ES-I3 (cell line): ENCODE measurements at regions not wholly inside any gene's neighbourhood (a gene's known extent, or its start where the extent isn't known, plus 50 kb on each side); places are given as distances from the start of the nearest gene placed in this dataset.

Source experiments
- H3K36me3 ChIP-seq: 2 replicates; pipeline ENCODE4 v1.6.1; 2013; ENCODE audit warnings: mild to moderate bottlenecking, low read length, control low read depth, moderate library complexity; ENCODE audit not compliant: insufficient read depth
- H3K4me1 ChIP-seq: 2 replicates; pipeline ENCODE4 v1.6.1; 2013; ENCODE audit warnings: mild to moderate bottlenecking, control low read depth, low read length; ENCODE audit not compliant: insufficient read depth
- H3K9ac ChIP-seq: 2 replicates; pipeline ENCODE4 v1.6.1; 2013; ENCODE audit warnings: low read depth, mild to moderate bottlenecking, low read length, moderate library complexity
- H3K9me3 ChIP-seq: 2 replicates; pipeline ENCODE4 v1.6.1; 2013; ENCODE audit warnings: mild to moderate bottlenecking, low read length, moderate library complexity; ENCODE audit not compliant: control insufficient read depth, insufficient read depth

DNA sequence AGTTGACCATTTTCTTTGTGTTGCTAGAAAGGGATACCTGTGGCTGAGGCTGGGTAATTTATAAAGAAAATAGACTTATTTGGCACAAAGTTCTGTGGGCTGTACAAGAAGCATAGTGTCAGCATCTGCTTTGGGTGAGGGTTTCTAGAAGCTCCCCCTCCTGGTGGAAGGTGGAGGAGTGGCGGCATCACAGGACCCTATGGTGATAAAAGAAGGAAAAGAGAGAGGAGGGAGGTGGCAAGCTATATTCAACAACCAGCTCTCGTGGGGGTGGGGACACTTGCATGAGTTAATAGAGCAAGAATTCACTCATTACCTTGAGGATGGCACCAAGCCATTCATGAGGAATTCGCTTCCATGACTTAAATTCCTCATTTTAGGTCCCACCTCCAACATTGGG lies 2041.4 kb upstream of the CDH9 start:
- no peaks in the 10 kb centered on the region for H3K4me1 ChIP-seq
- H3K9ac ChIP-seq = no peak overlapping the region
- H3K36me3 ChIP-seq = no peaks in the 10 kb centered on the region
- no peaks in the 10 kb centered on the region for H3K9me3 ChIP-seq

GRCh38 chr5:29077451-29077850 lies 2039.1 kb upstream of the CDH9 start:
- Histone ChIP-seq H3K9me3 (no peaks in the 10 kb centered on the region), H3K4me1 (no peaks in the 10 kb centered on the region), H3K9ac (no peak overlapping the region), H3K36me3 (no peaks in the 10 kb centered on the region)

GRCh38 chr5:29069104-29069402 lies 2030.7 kb upstream of the CDH9 start:
- no peaks in the 10 kb centered on the region for H3K36me3 ChIP-seq
- no peaks in the 10 kb centered on the region for H3K4me1 ChIP-seq
- H3K9ac ChIP-seq = no peak overlapping the region
- H3K9me3 ChIP-seq = no peaks in the 10 kb centered on the region

- Histone ChIP-seq H3K9ac (no peak overlapping the region), H3K4me1 (no peaks in the 10 kb centered on the region)
Measured at GRCh38 chr5:29061381-29061780, 2023.0 kb upstream of the CDH9 start.

DNA sequence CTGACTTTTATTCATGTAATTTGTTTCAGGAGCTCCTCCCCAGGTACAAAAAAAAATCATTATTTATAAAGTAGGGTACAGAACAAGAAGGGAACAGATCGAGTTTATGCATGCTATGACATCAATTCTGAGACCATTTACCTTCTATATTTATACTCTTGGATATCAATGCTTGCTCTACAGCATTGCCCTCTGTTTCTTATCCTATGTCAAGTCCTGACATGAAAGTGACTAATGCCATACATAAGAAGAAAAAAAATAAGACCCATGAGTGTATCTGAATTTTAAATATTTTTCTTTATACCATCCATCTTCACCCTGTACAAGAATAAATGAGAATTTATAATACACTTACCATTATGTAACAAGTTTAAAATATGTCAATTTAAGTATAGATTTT lies 2016.3 kb upstream of the CDH9 start:
- Histone ChIP-seq H3K9ac (no peak overlapping the region), H3K4me1 (0 out of 2 replicates have a peak, but pooled peaks cover 4% of the 10 kb centered on the region), H3K9me3 (no peaks in the 10 kb centered on the region), H3K36me3 (no peaks in the 10 kb centered on the region)

More at GRCh38 chr5:29061381-29061780, 2023.0 kb upstream of the CDH9 start:
- H3K9me3 ChIP-seq = no peaks in the 10 kb centered on the region
- no peaks in the 10 kb centered on the region for H3K36me3 ChIP-seq

DNA sequence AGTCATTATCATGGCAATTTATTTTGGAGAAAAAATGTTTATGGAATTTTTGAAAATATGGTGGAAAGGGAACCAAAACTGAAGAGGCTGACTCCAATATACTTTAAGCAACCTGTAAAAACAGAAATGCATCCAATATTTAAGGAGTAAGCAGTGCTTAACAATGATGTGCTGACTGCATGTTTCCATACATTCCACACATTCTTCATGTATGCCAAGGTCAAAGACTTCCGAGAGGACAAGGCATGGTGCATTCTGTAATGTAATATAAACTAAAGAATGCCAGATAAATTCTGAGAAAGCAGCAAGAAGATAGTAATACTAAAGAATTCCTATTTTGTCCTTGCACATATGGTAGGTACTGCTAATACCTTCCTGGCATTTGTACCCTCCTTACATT lies 2015.9 kb upstream of the CDH9 start:
- H3K4me1 ChIP-seq = 0 out of 2 replicates have a peak, but pooled peaks cover 4% of the 10 kb centered on the region
- no peaks in the 10 kb centered on the region for H3K9me3 ChIP-seq
- H3K36me3 ChIP-seq = no peaks in the 10 kb centered on the region
- H3K9ac ChIP-seq = no peak overlapping the region

DNA sequence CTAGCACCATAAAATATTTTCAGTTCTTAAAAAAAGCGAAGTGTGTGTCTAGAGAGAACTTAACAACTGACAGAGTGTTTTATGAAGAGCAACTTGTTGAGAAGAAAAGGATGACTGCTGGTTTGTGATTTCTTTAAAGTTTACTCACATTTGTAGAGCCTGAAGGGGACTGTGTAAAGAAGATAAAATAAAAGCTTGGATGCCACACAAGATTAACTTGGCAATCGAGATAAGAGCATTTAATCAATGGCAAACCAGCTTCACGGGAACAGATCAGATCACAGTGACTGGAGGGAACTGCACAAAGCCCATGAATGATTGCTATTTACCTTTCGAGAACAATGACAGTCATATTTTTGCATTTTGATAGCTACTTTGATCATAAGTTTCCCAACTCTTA lies 2013.1 kb upstream of the CDH9 start:
- no peaks in the 10 kb centered on the region for H3K9me3 ChIP-seq
- H3K36me3 ChIP-seq = no peaks in the 10 kb centered on the region
- H3K4me1 ChIP-seq = 0 out of 2 replicates have a peak, but pooled peaks cover 4% of the 10 kb centered on the region
- H3K9ac ChIP-seq = no peak overlapping the region

GRCh38 chr5:29042152-29042551 lies 2003.8 kb upstream of the CDH9 start:
- Histone ChIP-seq H3K9me3 (no peaks in the 10 kb centered on the region), H3K4me1 (no peaks in the 10 kb centered on the region), H3K9ac (no peak overlapping the region), H3K36me3 (no peaks in the 10 kb centered on the region)

DNA sequence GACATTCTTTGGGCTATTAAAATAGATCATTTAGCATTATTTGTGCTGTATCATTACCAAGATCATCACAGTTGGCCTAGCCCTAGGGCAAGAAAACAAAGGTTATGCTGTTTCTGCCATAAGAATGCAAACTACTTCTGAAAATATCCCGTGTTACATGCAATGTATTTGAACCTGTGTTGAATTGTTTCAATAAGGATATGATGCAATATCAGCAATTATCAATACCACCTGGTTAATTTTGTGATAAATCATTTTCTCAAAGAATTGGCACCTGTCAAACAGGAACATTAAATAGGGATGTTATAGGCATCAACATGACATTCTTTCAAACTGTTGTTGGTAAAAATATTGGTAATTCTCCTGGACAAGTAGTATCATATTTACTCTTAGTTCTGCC lies 2002.0 kb upstream of the CDH9 start:
- H3K36me3 ChIP-seq = no peaks in the 10 kb centered on the region
- H3K9ac ChIP-seq = no peak overlapping the region
- no peaks in the 10 kb centered on the region for H3K4me1 ChIP-seq
- no peaks in the 10 kb centered on the region for H3K9me3 ChIP-seq

- Histone ChIP-seq H3K9ac (no peak overlapping the region), H3K4me1 (no peaks in the 10 kb centered on the region), H3K36me3 (no peaks in the 10 kb centered on the region)
Measured at GRCh38 chr5:29039994-29040393, 2001.6 kb upstream of the CDH9 start.

GRCh38 chr5:29037716-29038115 lies 1999.3 kb upstream of the CDH9 start:
- H3K36me3 ChIP-seq = no peaks in the 10 kb centered on the region
- H3K9me3 ChIP-seq = no peaks in the 10 kb centered on the region
- H3K9ac ChIP-seq = no peak overlapping the region
- H3K4me1 ChIP-seq = no peaks in the 10 kb centered on the region

More at GRCh38 chr5:29039994-29040393, 2001.6 kb upstream of the CDH9 start:
- H3K9me3 ChIP-seq = no peaks in the 10 kb centered on the region

DNA sequence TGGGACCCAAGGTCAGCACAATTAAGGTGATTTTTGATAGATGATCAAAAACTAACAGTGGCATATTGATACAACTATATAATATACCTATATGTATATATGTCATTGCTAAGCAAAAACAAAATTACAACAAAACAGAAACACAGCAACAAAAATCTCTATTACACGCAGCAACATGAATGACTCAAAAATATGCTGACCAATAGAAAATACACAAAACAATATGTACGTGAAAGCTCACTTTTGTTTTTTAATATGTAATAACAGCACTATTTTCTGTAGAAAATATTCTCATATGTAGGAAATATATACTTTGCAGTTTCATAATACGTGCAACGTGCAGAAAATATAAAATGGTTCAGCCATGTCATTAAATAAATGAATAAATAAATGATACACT lies 1985.7 kb upstream of the CDH9 start:
- Histone ChIP-seq H3K36me3 (no peaks in the 10 kb centered on the region), H3K9ac (no peak overlapping the region), H3K4me1 (no peaks in the 10 kb centered on the region), H3K9me3 (no peaks in the 10 kb centered on the region)

GRCh38 chr5:29023541-29023940 lies 1985.2 kb upstream of the CDH9 start:
- Histone ChIP-seq H3K36me3 (no peaks in the 10 kb centered on the region), H3K9ac (no peak overlapping the region), H3K4me1 (no peaks in the 10 kb centered on the region), H3K9me3 (no peaks in the 10 kb centered on the region)

GRCh38 chr5:29017501-29017900 lies 1979.1 kb upstream of the CDH9 start:
- Histone ChIP-seq H3K4me1 (peaks cover 6% of the 10 kb centered on the region; the same call in 1 of the 2 replicates), H3K9me3 (no peaks in the 10 kb centered on the region), H3K36me3 (no peaks in the 10 kb centered on the region), H3K9ac (no peak overlapping the region)

- Histone ChIP-seq H3K36me3 (no peaks in the 10 kb centered on the region), H3K9me3 (no peaks in the 10 kb centered on the region), H3K4me1 (peaks cover 6% of the 10 kb centered on the region; the same call in 1 of the 2 replicates), H3K9ac (no peak overlapping the region)
Measured at GRCh38 chr5:29016067-29016466, 1977.7 kb upstream of the CDH9 start.

DNA sequence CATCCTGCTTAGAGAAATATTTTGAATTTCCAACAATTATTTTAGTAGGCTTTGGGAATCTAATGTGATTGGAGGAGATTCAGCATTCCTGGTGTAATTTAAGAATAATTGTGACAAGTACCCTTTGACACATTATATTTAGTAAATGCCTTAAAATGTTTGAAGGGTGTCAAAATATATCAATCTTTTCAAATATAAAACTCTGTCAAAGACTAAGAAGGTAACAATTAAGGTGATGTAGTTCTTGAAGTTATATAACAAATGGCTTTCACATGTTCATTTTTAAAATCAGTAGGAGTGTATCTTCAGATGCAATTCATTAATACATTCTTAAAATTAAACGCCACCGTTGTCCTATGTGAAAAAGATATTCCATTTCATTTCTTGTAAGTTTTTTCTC lies 1977.1 kb upstream of the CDH9 start:
- H3K9me3 ChIP-seq = no peaks in the 10 kb centered on the region
- no peak overlapping the region for H3K9ac ChIP-seq
- no peaks in the 10 kb centered on the region for H3K36me3 ChIP-seq
- peaks cover 6% of the 10 kb centered on the region; the same call in 1 of the 2 replicates for H3K4me1 ChIP-seq
